SK-N-SH (cell line): ENCODE measurements at regions not wholly inside any gene's neighbourhood (a gene's known extent, or its start where the extent isn't known, plus 50 kb on each side); places are given as distances from the start of the nearest gene placed in this dataset.

Source experiments
- CTCF ChIA-PET: fragments of 300-600, 350-600 bp; formaldehyde crosslinking; extraction: SDS; loops from one replicate; lab custom pipeline; 2021; lab: Yijun Ruan, JAX
- POLR2A ChIA-PET: fragments of 350-600 bp; sonication (Branson Sonifier 250); formaldehyde crosslinking; extraction: SDS; loops from one replicate; lab custom pipeline; 2020; ENCODE audit warnings: antibody characterized with exemption, inconsistent platforms; lab: Yijun Ruan, JAX
- DNase-seq: peaks from one replicate; pipeline ENCODE4 v3.0.0; 2012
- H2AFZ ChIP-seq: fragments of 200-600 bp; sonication (generic); 2 replicates; pipeline ENCODE4 v1.8.1; 2016; ENCODE audit warnings: antibody characterized with exemption, mild to moderate bottlenecking, low read depth
- H3F3A ChIP-seq: fragments of 200-600 bp; sonication (generic); replicated peaks from 2 replicates; pipeline ENCODE3; 2016; ENCODE audit warnings: antibody characterized with exemption, mild to moderate bottlenecking; ENCODE audit not compliant: insufficient read depth
- H3K27ac ChIP-seq, 2 experiments: fragments of 200-500 bp in 1 of 2; fragments of 200-600 bp in 1 of 2; sonication (Bioruptor generic) in 1 of 2; sonication (generic), shearing (Covaris generic) in 1 of 2; 2 replicates each; pipeline versions ENCODE4 v1.5.1 to v1.6.1; 2014 to 2016; ENCODE audit warnings: low read depth in 2 of 2, inconsistent platforms in 1 of 2, low read length in 1 of 2, mild to moderate bottlenecking in 1 of 2, mixed read lengths in 1 of 2
- H3K27me3 ChIP-seq: fragments of 200-600 bp; sonication (generic), shearing (Covaris generic); 2 replicates; pipeline ENCODE4 v1.6.1; 2016; ENCODE audit warnings: mixed run types; ENCODE audit not compliant: insufficient read depth
- H3K36me3 ChIP-seq, 2 experiments: fragments of 200-500 bp in 1 of 2; fragments of 200-600 bp in 1 of 2; sonication (Bioruptor generic) in 1 of 2; sonication (generic) in 1 of 2; replicated peaks in 1 of 2; 2 replicates each; pipeline versions ENCODE3 to v1.5.1; 2014 to 2016; ENCODE audit warnings: low read length in 1 of 2, mild to moderate bottlenecking in 1 of 2; ENCODE audit not compliant: insufficient read depth in 2 of 2, control insufficient read depth in 1 of 2
- H3K4me1 ChIP-seq, 2 experiments: fragments of 200-500 bp in 1 of 2; fragments of 200-600 bp in 1 of 2; sonication (Bioruptor generic) in 1 of 2; sonication (generic), shearing (Covaris generic) in 1 of 2; 2 replicates each; pipeline versions ENCODE4 v1.5.1 to v1.6.1; 2014 to 2016; ENCODE audit warnings: low read depth in 1 of 2, low read length in 1 of 2, mixed run types in 1 of 2; ENCODE audit not compliant: insufficient read depth in 2 of 2, control insufficient read depth in 1 of 2
- H3K4me2 ChIP-seq: fragments of 200-600 bp; sonication (generic), shearing (Covaris generic); 2 replicates; pipeline ENCODE4 v1.6.1; 2017; ENCODE audit warnings: mixed run types
- H3K4me3 ChIP-seq, 2 experiments: fragments of 200-500 bp in 1 of 2; fragments of 200-600 bp in 1 of 2; sonication (Bioruptor generic) in 1 of 2; sonication (generic), shearing (Covaris generic) in 1 of 2; 2 replicates each; pipeline versions ENCODE4 v1.5.1 to v1.8.1; 2014 to 2016; ENCODE audit warnings: low read depth in 2 of 2, inconsistent platforms in 1 of 2, low read length in 1 of 2, mild to moderate bottlenecking in 1 of 2, mixed read lengths in 1 of 2, moderate library complexity in 1 of 2
- H3K79me2 ChIP-seq: fragments of 200-600 bp; sonication (generic); 2 replicates; pipeline ENCODE4 v1.8.1; 2017; ENCODE audit warnings: mild to moderate bottlenecking; ENCODE audit not compliant: insufficient read depth
- H3K9ac ChIP-seq: fragments of 200-600 bp; sonication (generic); 2 replicates; pipeline ENCODE4 v1.6.1; 2017; ENCODE audit warnings: mixed run types
- H3K9me2 ChIP-seq: fragments of 200-600 bp; sonication (generic); 2 replicates; pipeline ENCODE4 v1.6.1; 2017; ENCODE audit warnings: mixed run types
- H3K9me3 ChIP-seq: fragments of 200-600 bp; sonication (generic); 2 replicates; pipeline ENCODE4 v1.6.1; 2017; ENCODE audit warnings: mixed run types, mild to moderate bottlenecking, moderate library complexity
- H4K20me1 ChIP-seq: fragments of 200-600 bp; sonication (generic); 2 replicates; pipeline ENCODE4 v1.6.1; 2017; ENCODE audit warnings: mild to moderate bottlenecking, mixed run types; ENCODE audit not compliant: insufficient read depth
- ELF1 ChIP-seq: IDR thresholded peaks from 2 replicates; pipeline ENCODE4 v1.4.0; 2012
- GABPA ChIP-seq: IDR thresholded peaks from 2 replicates; pipeline ENCODE4 v1.4.0; 2012; ENCODE audit warnings: low read depth, mild to moderate bottlenecking
- MAX ChIP-seq: IDR thresholded peaks from 2 replicates; pipeline ENCODE4 v1.4.0; 2012; ENCODE audit warnings: low read depth
- MXI1 ChIP-seq: IDR thresholded peaks from 2 replicates; pipeline ENCODE4 v1.6.1; 2012; ENCODE audit warnings: mild to moderate bottlenecking, low read depth, low read length, improper control_type of control experiment
- NFIC ChIP-seq: IDR thresholded peaks from 2 replicates; pipeline ENCODE4 v1.4.0; 2012; ENCODE audit warnings: borderline replicate concordance
- POLR2AphosphoS5 ChIP-seq: IDR thresholded peaks from 2 replicates; pipeline ENCODE4 v1.6.1; 2012; ENCODE audit warnings: low read depth, low read length
- REST ChIP-seq: IDR thresholded peaks from 2 replicates; pipeline ENCODE4 v1.6.1; 2012; ENCODE audit warnings: mild to moderate bottlenecking, low read depth, low read length, moderate library complexity
- RFX5 ChIP-seq: IDR thresholded peaks from 2 replicates; pipeline ENCODE4 v1.6.1; 2012; ENCODE audit warnings: mild to moderate bottlenecking, improper control_type of control experiment, low read length
- USF1 ChIP-seq: IDR thresholded peaks from 2 replicates; pipeline ENCODE4 v1.4.0; 2012; ENCODE audit warnings: low read depth, borderline replicate concordance
- USF2 ChIP-seq: fragments of 150-350 bp; IDR thresholded peaks from 2 replicates; pipeline ENCODE4 v1.6.1; 2017; ENCODE audit warnings: antibody characterized with exemption, low read length, low read depth, borderline replicate concordance
- ZBTB33 ChIP-seq: IDR thresholded peaks from 2 replicates; pipeline ENCODE4 v1.4.0; 2012; ENCODE audit warnings: low read depth, borderline replicate concordance

- TF ChIP-seq POLR2AphosphoS5 (no peak), RFX5 (no peak), REST (no peak), MXI1 (no peak), ELF1 (no peak), GABPA (no peak), ZBTB33 (no peak), MAX (no peak)
- TF ChIP-seq, all 33 proteins: peak for 0
Observed at GRCh38 chr6:152836523-152836922, 85.9 kb downstream of the VIP start (continued).

GRCh38 chr6:152845421-152845820 is 94.8 kb downstream of the VIP start:
- Histone ChIP-seq H3K36me3 (no peaks in the 10 kb centered on the region), H3F3A (no peaks in the 10 kb centered on the region), H3K4me1 (no peaks in the 10 kb centered on the region), H3K9me3 (no peaks in the 10 kb centered on the region), H3K79me2 (no peaks in the 10 kb centered on the region), H4K20me1 (no peaks in the 10 kb centered on the region), H2AFZ (no peak overlapping the region), H3K9ac (no peak overlapping the region), H3K27me3 (no peaks in the 10 kb centered on the region), H3K9me2 (no peaks in the 10 kb centered on the region), H3K4me2 (no peak overlapping the region), H3K4me3 (no peak overlapping the region), H3K27ac (no peak overlapping the region)
- ChIA-PET CTCF (no interaction called here), POLR2A (no interaction called here)
- TF ChIP-seq USF1 (no peak), USF2 (no peak), NFIC (no peak)
- DNase-seq: no peak
